ENCODE measurements at regions not wholly inside any gene's neighbourhood (a gene's known extent, or its start where the extent isn't known, plus 50 kb on each side); places are given as distances from the start of the nearest gene placed in this dataset.

DNA sequence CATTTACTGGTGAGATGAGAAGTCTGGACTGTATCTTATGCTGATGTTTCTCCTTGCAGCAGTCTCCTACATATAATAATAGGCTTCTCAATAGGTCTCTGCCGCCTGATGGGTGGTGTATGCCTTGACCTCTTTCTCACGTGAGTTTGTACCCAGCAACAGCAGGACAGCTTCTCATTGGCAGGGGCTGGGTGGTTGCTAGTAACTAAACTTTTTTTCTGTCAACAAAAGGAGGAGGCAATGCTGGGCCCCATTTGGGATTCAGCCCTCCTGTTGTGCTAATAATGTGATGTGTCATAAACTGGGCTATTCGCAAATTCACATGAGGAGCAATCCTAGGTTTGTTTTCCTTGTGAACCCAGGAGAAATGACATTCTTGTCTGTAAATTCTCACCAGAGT lies 533.6 kb downstream of the GATA3 start:
- TF ChIP-seq JUN (IDR thresholded peaks at IDR 0.05; ENCODE audit: borderline replicate concordance, insufficient read depth, insufficient read length, low read depth) (no peak), POLR2AphosphoS5 (IDR thresholded peaks at IDR 0.05; ENCODE audit: insufficient read depth, low read depth, low read length) (no peak), GATA2 (IDR thresholded peaks at IDR 0.05; ENCODE audit: insufficient read depth, insufficient read length, low read depth, low read length) (no peak), MAX (IDR thresholded peaks at IDR 0.05; ENCODE audit: insufficient read depth, insufficient read length) (no peak), EZH2 (IDR thresholded peaks at IDR 0.05; ENCODE audit: borderline replicate concordance, low read depth, low read length, severe bottlenecking) (no peak), POLR2A (IDR thresholded peaks at IDR 0.05; ENCODE audit: low read depth, low read length) (no peak), FOS (IDR thresholded peaks at IDR 0.05; ENCODE audit: borderline replicate concordance, insufficient read depth, low read length) (no peak), MYC (IDR thresholded peaks at IDR 0.05; ENCODE audit: low read depth, low read length) (no peak)
- TF ChIP-seq, protein P1, sequence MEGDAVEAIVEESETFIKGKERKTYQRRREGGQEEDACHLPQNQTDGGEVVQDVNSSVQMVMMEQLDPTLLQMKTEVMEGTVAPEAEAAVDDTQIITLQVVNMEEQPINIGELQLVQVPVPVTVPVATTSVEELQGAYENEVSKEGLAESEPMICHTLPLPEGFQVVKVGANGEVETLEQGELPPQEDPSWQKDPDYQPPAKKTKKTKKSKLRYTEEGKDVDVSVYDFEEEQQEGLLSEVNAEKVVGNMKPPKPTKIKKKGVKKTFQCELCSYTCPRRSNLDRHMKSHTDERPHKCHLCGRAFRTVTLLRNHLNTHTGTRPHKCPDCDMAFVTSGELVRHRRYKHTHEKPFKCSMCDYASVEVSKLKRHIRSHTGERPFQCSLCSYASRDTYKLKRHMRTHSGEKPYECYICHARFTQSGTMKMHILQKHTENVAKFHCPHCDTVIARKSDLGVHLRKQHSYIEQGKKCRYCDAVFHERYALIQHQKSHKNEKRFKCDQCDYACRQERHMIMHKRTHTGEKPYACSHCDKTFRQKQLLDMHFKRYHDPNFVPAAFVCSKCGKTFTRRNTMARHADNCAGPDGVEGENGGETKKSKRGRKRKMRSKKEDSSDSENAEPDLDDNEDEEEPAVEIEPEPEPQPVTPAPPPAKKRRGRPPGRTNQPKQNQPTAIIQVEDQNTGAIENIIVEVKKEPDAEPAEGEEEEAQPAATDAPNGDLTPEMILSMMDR (IDR thresholded peaks at IDR 0.05; ENCODE audit: extremely low read depth in 1 of 2, insufficient read depth in 1 of 2, low read depth in 1 of 2, low read length in 2 of 2) = no peak
- FAIRE-seq (no peak), DNase-seq (ENCODE audit: low read depth, low spot score) (no peak)
- ChIA-PET POLR2A (no interaction called here), CTCF (no interaction called here)
- BruUV-seq (replicated peaks) = no TSS peak
- no peak overlapping the region for H3K9ac ChIP-seq (replicated peaks; ENCODE audit: extremely low read depth, insufficient read depth, low read length)
- intact Hi-C loops (cut with micrococcal nuclease) (no loop called here), dilution Hi-C loops (cut with MboI; ENCODE audit: extremely low pct_ligation_motif_present, low sequenced_read_pairs) (no loop called here)
- H3K9me1 ChIP-seq (replicated peaks; ENCODE audit: control insufficient read depth, extremely low read depth, insufficient read depth, low read length) = no peaks in the 10 kb centered on the region
- no peak overlapping the region for H3K4me3 ChIP-seq (replicated peaks in 1 of 3; ENCODE audit: insufficient read depth in 1 of 3, low read depth in 1 of 3, low read length in 3 of 3)
- no peaks in the 10 kb centered on the region for H4K20me1 ChIP-seq (replicated peaks; ENCODE audit: control insufficient read depth, extremely low read depth, insufficient read depth, low read length)
- no peak overlapping the region for H2AFZ ChIP-seq (ENCODE audit: low read depth, low read length)
- no peaks in the 10 kb centered on the region for H3K4me1 ChIP-seq (ENCODE audit: control insufficient read depth, extremely low read depth, insufficient read depth, low read length)
- no peak overlapping the region for H3K27ac ChIP-seq (ENCODE audit: insufficient read depth, low read depth, low read length)
- no peaks in the 10 kb centered on the region for H3K79me2 ChIP-seq (ENCODE audit: control insufficient read depth, insufficient read depth, low read length)
- no peaks in the 10 kb centered on the region for H3K27me3 ChIP-seq (ENCODE audit: control insufficient read depth in 2 of 2, insufficient read depth in 2 of 2, low read length in 2 of 2)
- H3K4me2 ChIP-seq (ENCODE audit: insufficient read depth, low read length) = no peak overlapping the region
- no peaks in the 10 kb centered on the region for H3K9me3 ChIP-seq (replicated peaks; ENCODE audit: control insufficient read depth, insufficient read depth, low read length)
- no peaks in the 10 kb centered on the region for H3K36me3 ChIP-seq (ENCODE audit: control insufficient read depth in 2 of 2, extremely low read depth in 1 of 2, insufficient read depth in 2 of 2, low read length in 2 of 2)

Data from endothelial cell of umbilical vein (primary cell).